ENCODE measurements at regions not wholly inside any gene's neighbourhood (a gene's known extent, or its start where the extent isn't known, plus 50 kb on each side); places are given as distances from the start of the nearest gene placed in this dataset.
A peak's percentile ranks its signal among the peaks of the same experiment; 100 is the strongest.
"Not testable (repeated sequence)": the region's sequence is repeated elsewhere in the genome, so short reads cannot be mapped to it uniquely, and the experiment has no call there.

DNA sequence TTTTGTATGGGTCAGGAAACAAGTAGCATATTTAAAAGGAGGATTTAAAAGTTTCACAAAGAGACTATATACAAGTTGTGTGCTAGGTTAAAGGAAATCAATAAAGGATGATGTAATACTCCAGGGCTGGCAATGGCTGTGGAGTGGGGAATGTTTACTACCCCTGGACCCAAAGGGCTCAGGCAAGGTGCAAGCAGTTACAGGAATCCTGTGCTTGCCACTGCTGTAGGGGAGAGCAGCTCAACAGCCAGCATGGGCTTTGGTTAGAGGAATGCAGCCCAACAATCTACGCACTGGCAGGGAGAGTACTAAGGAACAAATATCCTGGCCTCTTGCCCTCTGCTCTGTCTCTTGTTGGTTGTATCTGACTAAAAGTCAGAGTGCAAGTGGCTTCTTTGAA is 1642.2 kb downstream of the KHDRBS2 start:
- Histone ChIP-seq H3K36me3 (no peaks in the 10 kb centered on the region), H3K27me3 (no peaks in the 10 kb centered on the region), H3K4me1 (no peaks in the 10 kb centered on the region), H3K9me3 (no peaks in the 10 kb centered on the region), H3K27ac (no peak overlapping the region), H3K4me3 (replicated peaks in 1 of 3) (no peak overlapping the region)
- TF ChIP-seq POLR2A (IDR thresholded peaks at IDR 0.05) (no peak), CTCF (IDR thresholded peaks at IDR 0.05) (no peak)
- intact Hi-C loops (cut with DNase I) = loop anchor here (10.0 kb wide), 1 partner anchor 61 kb away; no protein-coding TSS in a partner anchor
- DNase-seq = no peak
- 82 to 93% methylated on average over 1 of the region's 1 CpG for WGBS, 2 donors

- H3K27me3 ChIP-seq; H3K27ac ChIP-seq; intact Hi-C loops (cut with DNase I); DNase-seq; H3K4me1 ChIP-seq; H3K36me3 ChIP-seq; H3K4me3 ChIP-seq (replicated peaks in 1 of 3); H3K9me3 ChIP-seq: not testable (repeated sequence)
- peak in 4 of 6 experiments; percentile 33 to 55 (median 34) for TF ChIP-seq CTCF (IDR thresholded peaks at IDR 0.05)
Measured at GRCh38 chr6:60639185-60639584, 1646.8 kb downstream of the KHDRBS2 start.

All from thyroid gland (tissue), 4 donors.